OCI-LY3 (cell line): ENCODE measurements at regions not wholly inside any gene's neighbourhood (a gene's known extent, or its start where the extent isn't known, plus 50 kb on each side); places are given as distances from the start of the nearest gene placed in this dataset.

ENCODE experiments used
- CTCF ChIP-seq: fragments of 200-600, 300-600 bp; sonication (generic); IDR thresholded peaks from 2 replicates; pipeline ENCODE4 v1.5.1; 2014; ENCODE audit warnings: antibody characterized with exemption, low read length, low read depth
- EZH2phosphoT487 ChIP-seq: fragments of 200-600 bp; shearing (Covaris generic); IDR thresholded peaks from 2 replicates; pipeline ENCODE4 v1.6.1; 2018; ENCODE audit warnings: antibody characterized with exemption, mixed run types, low read depth

GRCh38 chr1:220991959-220992704, 112.9 kb downstream of the HLX start:
- TF ChIP-seq CTCF (no peak), EZH2phosphoT487 (no peak)
